Iris pigment epithelial cell (primary cell): ENCODE measurements at regions not wholly inside any gene's neighbourhood (a gene's known extent, or its start where the extent isn't known, plus 50 kb on each side); places are given as distances from the start of the nearest gene placed in this dataset.

Source experiments
- DNase-seq: peaks from one replicate; pipeline ENCODE4 v3.0.0-alpha.2; 2011; ENCODE audit warnings: low read depth

DNA sequence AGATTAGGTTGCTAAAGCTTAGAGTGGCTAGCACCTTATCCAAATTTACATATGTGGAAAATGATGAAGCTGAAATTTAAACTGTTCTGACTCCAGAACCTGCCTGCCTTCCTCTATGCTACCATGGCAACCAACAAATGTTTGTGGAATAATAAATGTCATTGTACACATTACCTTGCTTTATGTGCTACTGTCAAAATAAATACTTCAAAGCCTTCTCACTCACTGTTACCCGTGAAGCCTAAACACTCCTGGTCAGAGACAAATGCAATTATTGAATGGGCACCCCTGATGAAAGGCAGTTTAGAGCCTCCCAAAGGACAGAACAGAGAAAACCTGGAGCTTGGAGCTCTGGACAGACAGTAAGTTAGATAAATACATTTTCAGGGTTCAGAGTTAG, 158.6 kb downstream of the FAM114A2 start:
- DNase-seq = no peak

DNA sequence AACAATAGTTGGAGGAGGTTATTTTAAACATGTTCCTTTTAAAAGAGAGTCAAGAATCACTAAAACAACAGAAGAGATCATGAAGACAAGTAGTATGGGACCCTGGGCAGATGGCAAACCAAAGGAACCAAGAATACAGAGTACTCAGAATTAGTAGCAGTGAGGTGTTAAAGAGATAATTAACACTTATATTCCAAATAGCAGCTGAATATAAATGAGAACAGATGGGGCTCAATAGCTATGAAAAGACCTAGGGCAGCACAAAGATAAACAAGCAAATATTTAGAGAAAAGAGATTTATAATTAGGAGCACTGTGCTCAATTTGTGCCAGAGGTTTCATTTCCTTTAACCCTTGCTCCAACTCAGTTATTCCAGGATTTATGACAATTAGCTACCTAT, 159.1 kb downstream of the FAM114A2 start:
- DNase-seq = no peak

- DNase-seq = no peak
These were observed 172.5 kb downstream of the FAM114A2 start for GRCh38 chr5:153866176-153866575.

- DNase-seq = no peak
These were observed 173.7 kb downstream of the FAM114A2 start for GRCh38 chr5:153865016-153865415.

- no peak for DNase-seq
These were observed 174.8 kb downstream of the FAM114A2 start for GRCh38 chr5:153863951-153864350.
